ENCODE measurements at regions not wholly inside any gene's neighbourhood (a gene's known extent, or its start where the extent isn't known, plus 50 kb on each side); places are given as distances from the start of the nearest gene placed in this dataset.

DNA sequence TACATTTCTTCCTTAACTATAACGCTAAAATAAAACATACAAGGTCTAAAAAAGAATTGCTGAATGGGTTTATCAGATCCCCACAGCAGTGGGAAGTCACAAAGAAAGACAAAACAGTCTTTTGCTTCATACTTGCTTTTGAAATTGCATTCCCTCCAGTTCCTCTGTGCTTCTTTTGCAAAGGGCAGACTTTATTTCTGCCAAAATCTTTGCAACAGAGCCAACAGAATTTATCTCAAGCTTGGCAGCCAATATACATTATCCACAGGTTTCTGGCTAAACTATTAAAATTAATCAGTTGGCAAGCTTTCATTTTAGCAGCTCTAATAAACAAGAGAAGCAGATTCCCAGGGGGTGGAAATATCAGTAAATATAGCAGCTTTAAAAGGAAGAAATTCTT is 378.9 kb upstream of the CA10 start:
- TF ChIP-seq SIN3A (IDR thresholded peaks at IDR 0.05; ENCODE audit: borderline replicate concordance, low read depth, low read length): no peak
- TF ChIP-seq, protein P1, sequence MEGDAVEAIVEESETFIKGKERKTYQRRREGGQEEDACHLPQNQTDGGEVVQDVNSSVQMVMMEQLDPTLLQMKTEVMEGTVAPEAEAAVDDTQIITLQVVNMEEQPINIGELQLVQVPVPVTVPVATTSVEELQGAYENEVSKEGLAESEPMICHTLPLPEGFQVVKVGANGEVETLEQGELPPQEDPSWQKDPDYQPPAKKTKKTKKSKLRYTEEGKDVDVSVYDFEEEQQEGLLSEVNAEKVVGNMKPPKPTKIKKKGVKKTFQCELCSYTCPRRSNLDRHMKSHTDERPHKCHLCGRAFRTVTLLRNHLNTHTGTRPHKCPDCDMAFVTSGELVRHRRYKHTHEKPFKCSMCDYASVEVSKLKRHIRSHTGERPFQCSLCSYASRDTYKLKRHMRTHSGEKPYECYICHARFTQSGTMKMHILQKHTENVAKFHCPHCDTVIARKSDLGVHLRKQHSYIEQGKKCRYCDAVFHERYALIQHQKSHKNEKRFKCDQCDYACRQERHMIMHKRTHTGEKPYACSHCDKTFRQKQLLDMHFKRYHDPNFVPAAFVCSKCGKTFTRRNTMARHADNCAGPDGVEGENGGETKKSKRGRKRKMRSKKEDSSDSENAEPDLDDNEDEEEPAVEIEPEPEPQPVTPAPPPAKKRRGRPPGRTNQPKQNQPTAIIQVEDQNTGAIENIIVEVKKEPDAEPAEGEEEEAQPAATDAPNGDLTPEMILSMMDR (IDR thresholded peaks at IDR 0.05): no peak
